ENCODE measurements at regions not wholly inside any gene's neighbourhood (a gene's known extent, or its start where the extent isn't known, plus 50 kb on each side); places are given as distances from the start of the nearest gene placed in this dataset.

GRCh38 chr16:52193441-52193840, 353.5 kb downstream of the TOX3 start:
- no peaks in the 10 kb centered on the region for H3K4me1 ChIP-seq (ENCODE audit: insufficient read depth, low read length, poor library complexity, severe bottlenecking)
- H2AFZ ChIP-seq (ENCODE audit: low read length): no peak overlapping the region
- no peaks in the 10 kb centered on the region for H3K9me2 ChIP-seq (ENCODE audit: insufficient read depth, low read length)
- CTCF ChIA-PET (ENCODE audit: unreplicated experiment): no interaction called here
- no peaks in the 10 kb centered on the region for H3K36me3 ChIP-seq (ENCODE audit: insufficient read depth, low read length)
- no peak overlapping the region for H3K4me3 ChIP-seq (ENCODE audit: low read depth, low read length, poor library complexity, severe bottlenecking)
- POLR2A ChIA-PET: no interaction called here
- no peak overlapping the region for H3K27ac ChIP-seq (ENCODE audit: low read depth, low read length, poor library complexity, severe bottlenecking)
- no peak for DNase-seq (ENCODE audit: low spot score)
- no TSS peak for BruUV-seq (replicated peaks)
- H3K4me2 ChIP-seq (ENCODE audit: low read length): no peak overlapping the region
- no peak for TF ChIP-seq CTCF (conservative IDR thresholded peaks at IDR 0.05; ENCODE audit: low read length)
- no peak for TF ChIP-seq EZH2phosphoT487 (IDR thresholded peaks at IDR 0.05; ENCODE audit: borderline replicate concordance, low read depth, low read length)
- H4K20me1 ChIP-seq (ENCODE audit: insufficient read depth, low read length): no peaks in the 10 kb centered on the region
- intact Hi-C loops (cut with micrococcal nuclease; ENCODE audit: unreplicated experiment): no loop called here
- no peaks in the 10 kb centered on the region for H3K9me3 ChIP-seq (ENCODE audit: low read length)
- H3K79me2 ChIP-seq (ENCODE audit: insufficient read depth, low read depth, low read length): no peaks in the 10 kb centered on the region

GRCh38 chr16:52191531-52192134, 355.3 kb downstream of the TOX3 start:
- no peak overlapping the region for H2AFZ ChIP-seq (ENCODE audit: low read length)
- intact Hi-C loops (cut with micrococcal nuclease; ENCODE audit: unreplicated experiment): loop anchor here (2.0 kb wide), 2 partner anchors 721 to 831 kb away; no protein-coding TSS in a partner anchor
- H3K4me3 ChIP-seq (ENCODE audit: low read depth, low read length, poor library complexity, severe bottlenecking): no peak overlapping the region
- no peaks in the 10 kb centered on the region for H3K36me3 ChIP-seq (ENCODE audit: insufficient read depth, low read length)
- BruUV-seq (replicated peaks): no TSS peak
- no peaks in the 10 kb centered on the region for H3K9me3 ChIP-seq (ENCODE audit: low read length)
- H3K4me2 ChIP-seq (ENCODE audit: low read length): no peak overlapping the region
- no peaks in the 10 kb centered on the region for H3K9me2 ChIP-seq (ENCODE audit: insufficient read depth, low read length)
- no peaks in the 10 kb centered on the region for H4K20me1 ChIP-seq (ENCODE audit: insufficient read depth, low read length)
- no peaks in the 10 kb centered on the region for H3K4me1 ChIP-seq (ENCODE audit: insufficient read depth, low read length, poor library complexity, severe bottlenecking)
- DNase-seq (ENCODE audit: low spot score): peak; percentile 54
- no peaks in the 10 kb centered on the region for H3K79me2 ChIP-seq (ENCODE audit: insufficient read depth, low read depth, low read length)
- ChIA-PET POLR2A (interaction anchor here (0.7 kb wide), 1 partner anchor 722 kb away, joined by 3 read pairs; no protein-coding TSS in a partner anchor), CTCF (ENCODE audit: unreplicated experiment) (no interaction called here)
- no peak overlapping the region for H3K27ac ChIP-seq (ENCODE audit: low read depth, low read length, poor library complexity, severe bottlenecking)
- TF ChIP-seq CTCF (conservative IDR thresholded peaks at IDR 0.05; ENCODE audit: low read length) (peak; percentile 96), EZH2phosphoT487 (IDR thresholded peaks at IDR 0.05; ENCODE audit: borderline replicate concordance, low read depth, low read length) (no peak)

GRCh38 chr16:52184336-52184735, 362.6 kb downstream of the TOX3 start:
- Histone ChIP-seq H3K27ac (ENCODE audit: low read depth, low read length, poor library complexity, severe bottlenecking) (no peak overlapping the region), H3K79me2 (ENCODE audit: insufficient read depth, low read depth, low read length) (no peaks in the 10 kb centered on the region), H3K4me3 (ENCODE audit: low read depth, low read length, poor library complexity, severe bottlenecking) (no peak overlapping the region), H3K4me1 (ENCODE audit: insufficient read depth, low read length, poor library complexity, severe bottlenecking) (no peaks in the 10 kb centered on the region), H4K20me1 (ENCODE audit: insufficient read depth, low read length) (no peaks in the 10 kb centered on the region), H3K9me3 (ENCODE audit: low read length) (no peaks in the 10 kb centered on the region), H2AFZ (ENCODE audit: low read length) (no peak overlapping the region), H3K4me2 (ENCODE audit: low read length) (no peak overlapping the region), H3K36me3 (ENCODE audit: insufficient read depth, low read length) (no peaks in the 10 kb centered on the region), H3K9me2 (ENCODE audit: insufficient read depth, low read length) (no peaks in the 10 kb centered on the region)
- no peak for TF ChIP-seq EZH2phosphoT487 (IDR thresholded peaks at IDR 0.05; ENCODE audit: borderline replicate concordance, low read depth, low read length)
- no peak for TF ChIP-seq CTCF (conservative IDR thresholded peaks at IDR 0.05; ENCODE audit: low read length)
- ChIA-PET CTCF (ENCODE audit: unreplicated experiment) (no interaction called here), POLR2A (no interaction called here)
- intact Hi-C loops (cut with micrococcal nuclease; ENCODE audit: unreplicated experiment): no loop called here
- no TSS peak for BruUV-seq (replicated peaks)
- no peak for DNase-seq (ENCODE audit: low spot score)

Measured in OCI-LY7 (cell line).